Panc1 (cell line): ENCODE measurements at regions not wholly inside any gene's neighbourhood (a gene's known extent, or its start where the extent isn't known, plus 50 kb on each side); places are given as distances from the start of the nearest gene placed in this dataset.

Experiments
- CTCF ChIP-seq: fragments of 450-650 bp; IDR thresholded peaks from 2 replicates; pipeline ENCODE4 v1.5.1; 2017; ENCODE audit warnings: mild to moderate bottlenecking
- POLR2AphosphoS5 ChIP-seq: IDR thresholded peaks from 2 replicates; pipeline ENCODE4 v1.6.1; 2012; ENCODE audit warnings: mild to moderate bottlenecking, low read depth, low read length, moderate library complexity
- TCF7L2 ChIP-seq: IDR thresholded peaks from 2 replicates; pipeline ENCODE4 v1.6.1; 2011; ENCODE audit warnings: mild to moderate bottlenecking, low read depth, low read length, inconsistent platforms
- TF ChIP-seq, protein P1 (sequence below), 2 experiments: IDR thresholded peaks; 2 replicates each; pipeline ENCODE4 v1.6.1; 2011 to 2012; ENCODE audit warnings: low read depth in 2 of 2, control low read depth in 1 of 2, low read length in 1 of 2, mild to moderate bottlenecking in 1 of 2, moderate library complexity in 1 of 2; ENCODE audit not compliant: insufficient read depth in 1 of 2

DNA sequence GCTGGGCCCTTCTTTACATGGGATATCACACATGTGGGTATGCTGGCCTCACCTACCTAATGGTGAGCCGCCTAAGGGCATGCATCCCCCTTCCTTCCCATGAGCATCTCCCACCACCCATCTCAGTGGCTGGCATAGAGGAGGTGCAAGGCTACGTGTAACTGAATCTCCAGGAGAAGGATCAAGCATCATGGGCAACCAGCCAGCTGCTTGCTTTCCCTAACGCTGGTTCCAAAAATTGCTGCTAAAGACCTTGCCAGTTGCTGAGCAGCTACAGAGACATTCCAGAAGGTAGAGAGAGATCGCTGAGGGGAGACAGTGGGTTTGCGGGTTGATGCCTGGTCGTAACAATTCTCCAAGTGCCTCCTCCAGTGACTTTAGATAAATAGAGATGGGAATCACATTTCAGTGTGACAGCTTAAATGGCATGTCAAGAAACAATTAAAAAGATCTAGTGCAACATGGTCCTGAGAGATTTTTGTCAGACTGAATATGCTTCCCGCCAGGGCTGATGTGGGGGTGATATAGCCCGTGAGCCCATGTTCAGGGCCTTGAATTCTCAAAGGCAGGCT is 378.4 kb upstream of the CDH5 start:
- no peak for TF ChIP-seq CTCF
- TF ChIP-seq POLR2AphosphoS5 = no peak
- TF ChIP-seq, protein P1, sequence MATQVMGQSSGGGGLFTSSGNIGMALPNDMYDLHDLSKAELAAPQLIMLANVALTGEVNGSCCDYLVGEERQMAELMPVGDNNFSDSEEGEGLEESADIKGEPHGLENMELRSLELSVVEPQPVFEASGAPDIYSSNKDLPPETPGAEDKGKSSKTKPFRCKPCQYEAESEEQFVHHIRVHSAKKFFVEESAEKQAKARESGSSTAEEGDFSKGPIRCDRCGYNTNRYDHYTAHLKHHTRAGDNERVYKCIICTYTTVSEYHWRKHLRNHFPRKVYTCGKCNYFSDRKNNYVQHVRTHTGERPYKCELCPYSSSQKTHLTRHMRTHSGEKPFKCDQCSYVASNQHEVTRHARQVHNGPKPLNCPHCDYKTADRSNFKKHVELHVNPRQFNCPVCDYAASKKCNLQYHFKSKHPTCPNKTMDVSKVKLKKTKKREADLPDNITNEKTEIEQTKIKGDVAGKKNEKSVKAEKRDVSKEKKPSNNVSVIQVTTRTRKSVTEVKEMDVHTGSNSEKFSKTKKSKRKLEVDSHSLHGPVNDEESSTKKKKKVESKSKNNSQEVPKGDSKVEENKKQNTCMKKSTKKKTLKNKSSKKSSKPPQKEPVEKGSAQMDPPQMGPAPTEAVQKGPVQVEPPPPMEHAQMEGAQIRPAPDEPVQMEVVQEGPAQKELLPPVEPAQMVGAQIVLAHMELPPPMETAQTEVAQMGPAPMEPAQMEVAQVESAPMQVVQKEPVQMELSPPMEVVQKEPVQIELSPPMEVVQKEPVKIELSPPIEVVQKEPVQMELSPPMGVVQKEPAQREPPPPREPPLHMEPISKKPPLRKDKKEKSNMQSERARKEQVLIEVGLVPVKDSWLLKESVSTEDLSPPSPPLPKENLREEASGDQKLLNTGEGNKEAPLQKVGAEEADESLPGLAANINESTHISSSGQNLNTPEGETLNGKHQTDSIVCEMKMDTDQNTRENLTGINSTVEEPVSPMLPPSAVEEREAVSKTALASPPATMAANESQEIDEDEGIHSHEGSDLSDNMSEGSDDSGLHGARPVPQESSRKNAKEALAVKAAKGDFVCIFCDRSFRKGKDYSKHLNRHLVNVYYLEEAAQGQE (IDR thresholded peaks at IDR 0.05; ENCODE audit: insufficient read depth in 1 of 2, low read depth in 2 of 2, low read length in 1 of 2) = no peak
- no peak for TF ChIP-seq TCF7L2
